ENCODE measurements at regions not wholly inside any gene's neighbourhood (a gene's known extent, or its start where the extent isn't known, plus 50 kb on each side); places are given as distances from the start of the nearest gene placed in this dataset.

DNA sequence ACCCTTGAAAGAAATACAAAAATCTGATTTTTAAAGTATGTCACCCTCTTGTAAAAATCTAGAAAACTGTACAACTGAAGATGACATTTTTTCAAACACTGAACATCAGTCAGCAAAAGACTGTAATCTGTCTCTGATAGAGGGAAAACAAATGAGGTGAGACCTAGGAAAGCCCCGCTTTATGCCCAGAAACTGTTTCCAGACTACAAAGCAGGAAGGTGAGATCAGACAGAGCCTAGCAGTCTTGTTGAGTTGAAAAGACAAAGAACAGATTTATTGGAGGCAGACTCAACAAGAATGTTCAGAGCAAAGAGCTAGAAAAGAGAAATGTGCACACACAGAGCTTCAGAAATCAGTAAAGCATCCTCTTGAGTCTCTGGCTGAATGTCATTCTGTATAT, 873.6 kb downstream of the LRFN5 start:
- Histone ChIP-seq H3K27me3 (ENCODE audit: control insufficient read depth, insufficient read depth, low read length) (no peaks in the 10 kb centered on the region), H3K27ac (ENCODE audit: low read depth, low read length) (no peak overlapping the region), H3K4me3 (ENCODE audit: low read depth, low read length) (no peak overlapping the region), H3K9me3 (ENCODE audit: control insufficient read depth, insufficient read depth, low read length) (peaks cover 7% of the 10 kb centered on the region; the same call in 1 of the 2 replicates)
- no peak for TF ChIP-seq CTCF (IDR thresholded peaks at IDR 0.05; ENCODE audit: low read depth, low read length)
- CTCF ChIA-PET, result no interaction called here
- POLR2A ChIA-PET, result interaction anchor here (0.5 kb wide), 1 partner anchor 11 kb away, joined by 3 read pairs; no protein-coding TSS in a partner anchor
- DNase-seq (ENCODE audit: low read depth, low spot score), result no peak

DNA sequence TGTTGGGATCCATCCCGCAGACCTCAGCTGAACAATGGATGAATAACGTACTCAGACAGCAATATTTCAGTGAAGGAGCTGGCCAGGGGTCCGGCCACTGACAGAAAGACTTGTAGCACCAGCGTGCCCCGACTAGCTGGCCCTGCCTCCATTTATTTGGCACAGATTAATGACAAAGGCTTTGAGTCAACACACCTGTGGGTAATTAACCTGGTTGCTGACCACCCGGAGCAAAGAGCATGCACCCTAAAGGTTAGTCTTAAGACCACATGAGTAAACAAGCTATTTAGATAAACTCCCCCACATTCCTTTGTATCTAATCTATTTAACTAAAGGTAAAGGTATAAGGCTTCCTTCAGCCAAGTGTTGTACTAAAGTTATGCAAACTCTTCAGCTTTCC, 868.6 kb downstream of the LRFN5 start:
- CTCF ChIA-PET, result no interaction called here
- no peak overlapping the region for H3K27ac ChIP-seq (ENCODE audit: low read depth, low read length)
- no peak for TF ChIP-seq CTCF (IDR thresholded peaks at IDR 0.05; ENCODE audit: low read depth, low read length)
- DNase-seq (ENCODE audit: low read depth, low spot score), result no peak
- no peaks in the 10 kb centered on the region for H3K9me3 ChIP-seq (ENCODE audit: control insufficient read depth, insufficient read depth, low read length)
- H3K27me3 ChIP-seq (ENCODE audit: control insufficient read depth, insufficient read depth, low read length), result no peaks in the 10 kb centered on the region
- H3K4me3 ChIP-seq (ENCODE audit: low read depth, low read length), result no peak overlapping the region
- POLR2A ChIA-PET, result no interaction called here

DNA sequence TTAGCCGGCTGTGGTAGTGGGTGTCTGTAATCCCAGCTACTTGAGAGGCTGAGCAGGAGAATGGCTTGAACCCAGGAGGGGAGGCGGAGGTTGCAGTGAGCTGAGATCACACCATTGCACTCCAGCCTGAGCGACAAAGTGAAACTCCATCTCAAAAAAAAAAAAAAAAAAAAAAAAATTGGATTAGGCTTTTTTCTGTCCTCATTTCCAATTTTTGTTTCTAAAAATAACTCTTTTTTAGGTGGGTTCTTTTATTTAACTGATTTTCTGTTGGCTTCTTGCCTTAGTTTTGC, 863.7 kb downstream of the LRFN5 start:
- H3K4me3 ChIP-seq (ENCODE audit: low read depth, low read length), result no peak overlapping the region
- ChIA-PET CTCF (interaction anchor here (0.7 kb wide), 1 partner anchor 624 kb away, joined by 6 read pairs; no protein-coding TSS in a partner anchor), POLR2A (interaction anchor here (0.7 kb wide), 1 partner anchor 20 kb away, joined by 8 read pairs; no protein-coding TSS in a partner anchor)
- no peak overlapping the region for H3K27ac ChIP-seq (ENCODE audit: low read depth, low read length)
- no peaks in the 10 kb centered on the region for H3K27me3 ChIP-seq (ENCODE audit: control insufficient read depth, insufficient read depth, low read length)
- DNase-seq (ENCODE audit: low read depth, low spot score), result no peak
- no peaks in the 10 kb centered on the region for H3K9me3 ChIP-seq (ENCODE audit: control insufficient read depth, insufficient read depth, low read length)
- TF ChIP-seq CTCF (IDR thresholded peaks at IDR 0.05; ENCODE audit: low read depth, low read length), result no peak

DNA sequence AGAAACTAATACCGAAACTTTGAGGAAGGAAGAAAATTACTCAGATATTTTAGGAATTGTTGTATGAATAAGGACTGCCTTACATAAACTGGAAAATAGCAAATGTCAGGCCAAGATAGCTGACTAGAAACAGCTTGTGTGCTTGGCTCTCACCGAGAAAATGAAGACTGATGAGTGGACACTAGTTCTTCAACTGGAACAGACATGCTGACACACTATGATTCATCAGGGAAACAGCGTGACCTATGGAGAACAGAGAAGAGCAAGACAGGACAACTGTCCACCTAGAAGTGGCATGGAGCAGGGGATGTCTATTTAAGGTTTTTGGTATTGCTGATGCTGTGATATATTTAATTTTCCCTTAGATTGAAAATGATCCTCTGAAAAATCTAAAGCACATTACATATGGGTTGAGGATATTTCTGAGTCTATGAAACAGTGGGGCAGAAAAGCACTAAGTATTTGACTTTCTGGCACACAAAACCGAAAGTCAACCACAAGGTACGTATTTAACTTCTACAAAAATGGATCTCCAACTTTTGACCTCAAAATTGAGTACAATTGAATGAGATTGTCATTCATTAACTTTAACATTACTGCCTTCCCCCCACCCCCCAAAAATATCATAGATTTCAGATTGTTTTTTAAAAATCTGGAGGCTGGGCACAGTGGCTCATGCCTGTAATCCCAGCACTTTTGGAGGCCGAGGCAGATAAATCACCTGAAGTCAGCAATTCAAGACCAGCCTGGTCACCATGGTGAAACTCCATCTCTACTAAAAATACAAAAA, 863.2 kb downstream of the LRFN5 start:
- TF ChIP-seq CTCF (IDR thresholded peaks at IDR 0.05; ENCODE audit: low read depth, low read length), result no peak
- Histone ChIP-seq H3K9me3 (ENCODE audit: control insufficient read depth, insufficient read depth, low read length) (no peaks in the 10 kb centered on the region), H3K27me3 (ENCODE audit: control insufficient read depth, insufficient read depth, low read length) (no peaks in the 10 kb centered on the region), H3K27ac (ENCODE audit: low read depth, low read length) (no peak overlapping the region), H3K4me3 (ENCODE audit: low read depth, low read length) (no peak overlapping the region)
- no peak for DNase-seq (ENCODE audit: low read depth, low spot score)
- ChIA-PET POLR2A (no interaction called here), CTCF (no interaction called here)

DNA sequence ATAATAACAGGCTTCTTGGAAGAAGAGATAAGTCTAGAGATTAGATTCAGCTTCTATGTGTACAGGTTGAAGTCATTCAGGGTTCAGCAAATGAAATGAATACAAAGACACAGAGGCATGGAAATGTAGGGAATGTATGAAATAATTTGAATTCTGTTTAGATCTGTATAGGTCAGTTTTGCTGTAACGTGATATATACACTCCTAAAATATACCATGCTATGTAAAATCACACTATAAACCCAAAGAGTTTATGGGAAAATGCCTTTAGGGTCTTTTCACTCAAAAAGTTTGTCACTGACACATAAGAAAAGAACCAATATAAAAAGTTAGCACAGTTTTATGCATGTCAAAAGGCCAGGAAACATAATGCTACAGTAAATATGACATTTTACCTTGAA, 854.0 kb downstream of the LRFN5 start:
- no peaks in the 10 kb centered on the region for H3K9me3 ChIP-seq (ENCODE audit: control insufficient read depth, insufficient read depth, low read length)
- no peak overlapping the region for H3K27ac ChIP-seq (ENCODE audit: low read depth, low read length)
- ChIA-PET POLR2A (no interaction called here), CTCF (no interaction called here)
- no peak for DNase-seq (ENCODE audit: low read depth, low spot score)
- no peak overlapping the region for H3K4me3 ChIP-seq (ENCODE audit: low read depth, low read length)
- no peak for TF ChIP-seq CTCF (IDR thresholded peaks at IDR 0.05; ENCODE audit: low read depth, low read length)
- no peaks in the 10 kb centered on the region for H3K27me3 ChIP-seq (ENCODE audit: control insufficient read depth, insufficient read depth, low read length)

All from AG04450 (cell line).